ENCODE measurements at regions not wholly inside any gene's neighbourhood (a gene's known extent, or its start where the extent isn't known, plus 50 kb on each side); places are given as distances from the start of the nearest gene placed in this dataset.

- no peak for TF ChIP-seq CTCF (IDR thresholded peaks at IDR 0.05)
- TF ChIP-seq POLR2A (IDR thresholded peaks at IDR 0.05), result no peak
Measured at GRCh38 chr7:25858200-25858524, 293.8 kb upstream of the NFE2L3 start.

Measured in testis (tissue), 2 donors.